ENCODE measurements at regions not wholly inside any gene's neighbourhood (a gene's known extent, or its start where the extent isn't known, plus 50 kb on each side); places are given as distances from the start of the nearest gene placed in this dataset.

GRCh38 chr6:144877118-144877517 lies 592.0 kb downstream of the UTRN start:
- TF ChIP-seq CTCF (IDR thresholded peaks at IDR 0.05): no peak
- no peak for TF ChIP-seq EP300 (IDR thresholded peaks at IDR 0.05)

Measured in suprapubic skin (tissue), 3 donors.